Endothelial cell of umbilical vein (primary cell): ENCODE measurements at regions not wholly inside any gene's neighbourhood (a gene's known extent, or its start where the extent isn't known, plus 50 kb on each side); places are given as distances from the start of the nearest gene placed in this dataset.

ENCODE experiments used
- BruUV-seq: library from RNA; stranded (reverse); fragments of 400-500 nt; replicated peaks from 2 replicates; lab custom pipeline; 2021; lab: Mats Ljungman, UMichigan
- CTCF ChIA-PET: fragments of 300-600, 350-600 bp; sonication (Branson Sonifier 250); formaldehyde crosslinking; loops from one replicate; lab custom pipeline; 2021; ENCODE audit warnings: antibody characterized with exemption, inconsistent platforms; lab: Charles Lee
- POLR2A ChIA-PET: fragments of 300-600, 350-600 bp; sonication (Branson Sonifier 250); formaldehyde crosslinking; loops from one replicate; lab custom pipeline; 2021; ENCODE audit warnings: antibody characterized with exemption, inconsistent platforms; lab: Charles Lee
- DNase-seq: peaks from one replicate; pipeline ENCODE4 v3.0.0-alpha.2; 2011; ENCODE audit warnings: low read depth, low spot score
- FAIRE-seq: peaks from 2 replicates; lab custom pipeline; 2011; peaks lifted over from hg19 to GRCh38; lab: Jason Lieb, UNC
- H2AFZ ChIP-seq: 2 replicates; pipeline ENCODE4 v1.6.0; 2012; ENCODE audit warnings: low read depth, low read length, control low read depth, inconsistent platforms
- H3K27ac ChIP-seq: 2 replicates; pipeline ENCODE4 v1.5.1; 2011; ENCODE audit warnings: low read depth, mild to moderate bottlenecking, control low read depth, low read length, moderate library complexity; ENCODE audit not compliant: insufficient read depth
- H3K27me3 ChIP-seq, 2 experiments: 2 replicates each; pipeline versions ENCODE4 v1.6.0 to v1.6.1; 2011; ENCODE audit warnings: low read length in 2 of 2, mixed read lengths in 1 of 2; ENCODE audit not compliant: control insufficient read depth in 2 of 2, insufficient read depth in 2 of 2
- H3K36me3 ChIP-seq, 2 experiments: 2 replicates in 1 of 2; 3 replicates in 1 of 2; pipeline ENCODE4 v1.5.1; 2011; ENCODE audit warnings: low read length in 2 of 2, mild to moderate bottlenecking in 1 of 2, moderate library complexity in 1 of 2; ENCODE audit not compliant: control insufficient read depth in 2 of 2, insufficient read depth in 2 of 2; ENCODE audit errors: extremely low read depth in 1 of 2
- H3K4me1 ChIP-seq: 3 replicates; pipeline ENCODE4 v1.5.1; 2011; ENCODE audit warnings: mild to moderate bottlenecking, low read length; ENCODE audit not compliant: control insufficient read depth, insufficient read depth; ENCODE audit errors: extremely low read depth
- H3K4me2 ChIP-seq: 2 replicates; pipeline ENCODE4 v1.6.1; 2011; ENCODE audit warnings: low read length, control low read depth, mixed read lengths; ENCODE audit not compliant: insufficient read depth
- H3K4me3 ChIP-seq, 3 experiments: fragments of 200-600 bp in 1 of 3; sonication (generic), shearing (Covaris generic) in 1 of 3; replicated peaks in 1 of 3; 2 replicates each; pipeline ENCODE4 v1.5.1; 2011 to 2016; ENCODE audit warnings: control low read depth in 3 of 3, low read length in 3 of 3, mild to moderate bottlenecking in 2 of 3, inconsistent platforms in 1 of 3, low read depth in 1 of 3, moderate library complexity in 1 of 3; ENCODE audit not compliant: insufficient read depth in 1 of 3
- H3K79me2 ChIP-seq: 2 replicates; pipeline ENCODE4 v1.6.0; 2012; ENCODE audit warnings: low read length, inconsistent platforms; ENCODE audit not compliant: control insufficient read depth, insufficient read depth
- H3K9ac ChIP-seq: replicated peaks from 2 replicates; pipeline ENCODE3; 2011; ENCODE audit warnings: low read length, control low read depth; ENCODE audit not compliant: insufficient read depth; ENCODE audit errors: extremely low read depth
- H3K9me1 ChIP-seq: replicated peaks from 3 replicates; pipeline ENCODE4 v1.6.0; 2011; ENCODE audit warnings: mild to moderate bottlenecking, low read length; ENCODE audit not compliant: control insufficient read depth, insufficient read depth; ENCODE audit errors: extremely low read depth
- H3K9me3 ChIP-seq: replicated peaks from 2 replicates; pipeline ENCODE4 v1.5.1; 2012; ENCODE audit warnings: low read length, inconsistent platforms; ENCODE audit not compliant: control insufficient read depth, insufficient read depth
- H4K20me1 ChIP-seq: replicated peaks from 2 replicates; pipeline ENCODE3; 2011; ENCODE audit warnings: mild to moderate bottlenecking, low read length; ENCODE audit not compliant: control insufficient read depth, insufficient read depth; ENCODE audit errors: extremely low read depth
- CTCF ChIP-seq, 2 donors: IDR thresholded peaks; 1 replicate in 1 of 2; 2 replicates in 1 of 2; pipeline ENCODE4 v1.5.1; 2011; ENCODE audit warnings: low read length in 2 of 2, mild to moderate bottlenecking in 2 of 2, moderate library complexity in 2 of 2, control low read depth in 1 of 2, inconsistent platforms in 1 of 2, low read depth in 1 of 2; ENCODE audit not compliant: insufficient read depth in 1 of 2; ENCODE audit errors: extremely low read depth in 1 of 2
- EZH2 ChIP-seq: IDR thresholded peaks from 2 replicates; pipeline ENCODE4 v1.6.1; 2012; ENCODE audit warnings: borderline replicate concordance, low read depth, mild to moderate bottlenecking, moderate library complexity, low read length, inconsistent platforms; ENCODE audit not compliant: severe bottlenecking
- FOS ChIP-seq: IDR thresholded peaks from 2 replicates; pipeline ENCODE4 v1.6.1; 2011; ENCODE audit warnings: mild to moderate bottlenecking, low read length, moderate library complexity, borderline replicate concordance; ENCODE audit not compliant: insufficient read depth
- GATA2 ChIP-seq: IDR thresholded peaks from 2 replicates; pipeline ENCODE4 v1.7.0; 2011; ENCODE audit warnings: low read depth, mild to moderate bottlenecking, moderate library complexity, mixed read lengths, low read length; ENCODE audit not compliant: insufficient read length, insufficient read depth
- JUN ChIP-seq: IDR thresholded peaks from 2 replicates; pipeline ENCODE4 v1.6.1; 2011; ENCODE audit warnings: borderline replicate concordance, low read depth; ENCODE audit not compliant: insufficient read length, insufficient read depth
- MAX ChIP-seq: IDR thresholded peaks from 2 replicates; pipeline ENCODE4 v1.6.1; 2011; ENCODE audit not compliant: insufficient read depth, insufficient read length
- MYC ChIP-seq: IDR thresholded peaks from one replicate; pipeline ENCODE4 v1.6.1; 2011; ENCODE audit warnings: mild to moderate bottlenecking, low read depth, low read length
- POLR2A ChIP-seq: IDR thresholded peaks from 2 replicates; pipeline ENCODE4 v1.6.1; 2012; ENCODE audit warnings: low read depth, mild to moderate bottlenecking, control low read depth, low read length
- POLR2AphosphoS5 ChIP-seq: IDR thresholded peaks from 2 replicates; pipeline ENCODE4 v1.6.1; 2012; ENCODE audit warnings: low read depth, mild to moderate bottlenecking, control low read depth, low read length, moderate library complexity; ENCODE audit not compliant: insufficient read depth
- dilution Hi-C: fragments of 300-500 bp; cut with MboI; formaldehyde crosslinking; loops from one replicate; pipeline ENCODE4 v1.15.0; 2019; ENCODE audit warnings: low sequenced_read_pairs; ENCODE audit not compliant: extremely low pct_ligation_motif_present
- intact Hi-C: fragments of 100-400 bp; cut with micrococcal nuclease; formaldehyde crosslinking; loops from one replicate; pipeline ENCODE4 v1.10.0; 2022

GRCh38 chr17:68184141-68184571 lies 63.7 kb upstream of the AMZ2 start:
- no TSS peak for BruUV-seq
- intact Hi-C loops: no loop called here
- Histone ChIP-seq H3K36me3 (no peaks in the 10 kb centered on the region), H3K4me2 (no peak overlapping the region), H3K4me3 (no peak overlapping the region), H4K20me1 (no peaks in the 10 kb centered on the region), H3K79me2 (no peaks in the 10 kb centered on the region), H3K4me1 (no peaks in the 10 kb centered on the region), H3K9me3 (no peaks in the 10 kb centered on the region), H3K9me1 (no peaks in the 10 kb centered on the region), H3K27me3 (peaks cover 0 to 3% of the 10 kb centered on the region in 2 experiments), H3K9ac (no peak overlapping the region), H3K27ac (no peak overlapping the region), H2AFZ (no peak overlapping the region)
- dilution Hi-C loops: no loop called here
- FAIRE-seq (no peak), DNase-seq (no peak)
- CTCF ChIA-PET: no interaction called here
- POLR2A ChIA-PET: no interaction called here
- TF ChIP-seq CTCF (IDR thresholded peaks at IDR 0.05; ENCODE audit: extremely low read depth in 1 of 2, insufficient read depth in 1 of 2, low read depth in 1 of 2, low read length in 2 of 2): no peak
- TF ChIP-seq MYC: no peak
- no peak for TF ChIP-seq GATA2
- no peak for TF ChIP-seq MAX
- TF ChIP-seq POLR2A: no peak
- TF ChIP-seq EZH2: no peak
- TF ChIP-seq FOS: no peak
- TF ChIP-seq JUN: no peak
- TF ChIP-seq POLR2AphosphoS5: no peak
